H1 (cell line): ENCODE measurements at regions not wholly inside any gene's neighbourhood (a gene's known extent, or its start where the extent isn't known, plus 50 kb on each side); places are given as distances from the start of the nearest gene placed in this dataset.
"Not testable (repeated sequence)": the region's sequence is repeated elsewhere in the genome, so short reads cannot be mapped to it uniquely, and the experiment has no call there.

Experiments
- CTCF ChIA-PET: fragments of 300-600 bp; sonication (Branson Sonifier 250); formaldehyde crosslinking; loops from one replicate; lab custom pipeline; 2021; ENCODE audit not compliant: partially characterized antibody; lab: Charles Lee
- POLR2A ChIA-PET: fragments of 300-600 bp; sonication (Branson Sonifier 250); formaldehyde crosslinking; loops from one replicate; lab custom pipeline; 2021; ENCODE audit warnings: inconsistent platforms; ENCODE audit not compliant: partially characterized antibody; lab: Charles Lee
- DNase-seq, 2 experiments: peaks; one replicate each; pipeline versions ENCODE4 v3.0.0 to v3.0.0-alpha.2; 2010 to 2022; ENCODE audit warnings: low spot score in 2 of 2, low read depth in 1 of 2, mixed read lengths in 1 of 2
- FAIRE-seq: peaks from 2 replicates; lab custom pipeline; 2011; peaks lifted over from hg19 to GRCh38; lab: Jason Lieb, UNC
- H2AFZ ChIP-seq: 2 replicates; pipeline ENCODE4 v1.8.1; 2012; ENCODE audit warnings: low read length, inconsistent platforms
- H2AK5ac ChIP-seq: 2 replicates; pipeline ENCODE4 v1.6.1; 2013; ENCODE audit warnings: low read depth, low read length
- H2BK120ac ChIP-seq: replicated peaks from 2 replicates; pipeline ENCODE3; 2013; ENCODE audit warnings: low read depth, low read length, inconsistent platforms
- H2BK12ac ChIP-seq: 2 replicates; pipeline ENCODE4 v1.6.1; 2013; ENCODE audit warnings: low read depth, low read length
- H2BK15ac ChIP-seq: 2 replicates; pipeline ENCODE4 v1.6.1; 2013; ENCODE audit warnings: low read length
- H2BK20ac ChIP-seq: 2 replicates; pipeline ENCODE4 v1.6.1; 2013; ENCODE audit warnings: low read length
- H2BK5ac ChIP-seq: 2 replicates; pipeline ENCODE4 v1.6.1; 2013; ENCODE audit warnings: low read depth, low read length
- H3K14ac ChIP-seq: 2 replicates; pipeline ENCODE4 v1.6.1; 2013; ENCODE audit warnings: inconsistent platforms; ENCODE audit not compliant: insufficient read length
- H3K18ac ChIP-seq: 2 replicates; pipeline ENCODE4 v1.6.1; 2013; ENCODE audit warnings: low read length; ENCODE audit errors: extremely low read depth
- H3K23ac ChIP-seq: 2 replicates; pipeline ENCODE4 v1.6.1; 2013; ENCODE audit warnings: inconsistent platforms; ENCODE audit not compliant: insufficient read length
- H3K23me2 ChIP-seq: 2 replicates; pipeline ENCODE4 v1.6.1; 2013; ENCODE audit warnings: low read depth, low read length
- H3K27ac ChIP-seq: 2 replicates; pipeline ENCODE4 v1.6.1; 2011; ENCODE audit warnings: low read depth, low read length, inconsistent platforms
- H3K27me3 ChIP-seq, 4 experiments: replicated peaks in 1 of 4; 1 replicate in 1 of 4; 2 replicates in 3 of 4; pipeline versions ENCODE4 v1.6.1 to v1.8.1; 2011 to 2013; ENCODE audit warnings: low read length in 3 of 4, mild to moderate bottlenecking in 3 of 4, inconsistent platforms in 2 of 4, mixed read lengths in 2 of 4, moderate library complexity in 1 of 4; ENCODE audit not compliant: control insufficient read depth in 3 of 4, insufficient read depth in 3 of 4; ENCODE audit errors: extremely low read depth in 1 of 4
- H3K36me3 ChIP-seq, 4 experiments: 2 replicates each; pipeline versions ENCODE4 v1.6.1 to v1.8.1; 2011 to 2013; ENCODE audit warnings: mild to moderate bottlenecking in 4 of 4, low read length in 3 of 4, moderate library complexity in 2 of 4, control low read depth in 1 of 4, inconsistent platforms in 1 of 4; ENCODE audit not compliant: insufficient read depth in 4 of 4, control insufficient read depth in 2 of 4
- H3K4ac ChIP-seq: replicated peaks from 2 replicates; pipeline ENCODE3; 2013; ENCODE audit warnings: low read length, low read depth, mixed read lengths, inconsistent platforms; ENCODE audit not compliant: insufficient read length
- H3K4me1 ChIP-seq, 4 experiments: replicated peaks in 1 of 4; 1 replicate in 1 of 4; 2 replicates in 3 of 4; pipeline versions ENCODE4 v1.6.1 to v1.8.1; 2011 to 2013; ENCODE audit warnings: low read length in 3 of 4, inconsistent platforms in 2 of 4, mixed read lengths in 1 of 4; ENCODE audit not compliant: insufficient read depth in 4 of 4, control insufficient read depth in 3 of 4
- H3K4me2 ChIP-seq, 2 experiments: 2 replicates each; pipeline versions ENCODE4 v1.6.1 to v1.8.1; 2011 to 2013; ENCODE audit warnings: low read depth in 2 of 2, low read length in 2 of 2, control low read depth in 1 of 2, inconsistent platforms in 1 of 2, mild to moderate bottlenecking in 1 of 2; ENCODE audit not compliant: insufficient read depth in 1 of 2
- H3K4me3 ChIP-seq, 4 experiments: fragments of 200-600, 300-600 bp in 1 of 4; sonication (generic), shearing (Covaris generic), sonication (Bioruptor Twin) in 1 of 4; 2 replicates each; pipeline versions ENCODE4 v1.5.1 to v1.8.1; 2011 to 2016; ENCODE audit warnings: low read length in 4 of 4, low read depth in 3 of 4, control low read depth in 2 of 4, inconsistent platforms in 2 of 4, mild to moderate bottlenecking in 2 of 4, mixed read lengths in 1 of 4, moderate library complexity in 1 of 4; ENCODE audit not compliant: insufficient read depth in 2 of 4; ENCODE audit errors: extremely low read depth in 1 of 4
- H3K56ac ChIP-seq: replicated peaks from 2 replicates; pipeline ENCODE3; 2013; ENCODE audit warnings: low read depth, mild to moderate bottlenecking, mixed read lengths, low read length, inconsistent platforms; ENCODE audit not compliant: insufficient read length
- H3K79me1 ChIP-seq: 2 replicates; pipeline ENCODE4 v1.6.1; 2013; ENCODE audit warnings: low read depth, low read length, control low read depth
- H3K79me2 ChIP-seq, 2 experiments: 2 replicates each; pipeline versions ENCODE4 v1.6.1 to v1.8.1; 2012 to 2013; ENCODE audit warnings: low read length in 2 of 2, mild to moderate bottlenecking in 2 of 2, inconsistent platforms in 1 of 2; ENCODE audit not compliant: insufficient read depth in 2 of 2, control insufficient read depth in 1 of 2
- H3K9ac ChIP-seq, 4 experiments: replicated peaks in 1 of 4; 1 replicate in 1 of 4; 2 replicates in 3 of 4; pipeline versions ENCODE4 v1.6.1 to v1.8.1; 2011 to 2013; ENCODE audit warnings: low read depth in 3 of 4, low read length in 3 of 4, control low read depth in 2 of 4, mild to moderate bottlenecking in 2 of 4, moderate library complexity in 2 of 4, inconsistent platforms in 1 of 4; ENCODE audit errors: extremely low read depth in 1 of 4
- H3K9me3 ChIP-seq, 2 experiments: 2 replicates each; pipeline versions ENCODE4 v1.6.1 to v1.8.1; 2012 to 2013; ENCODE audit warnings: mild to moderate bottlenecking in 2 of 2, moderate library complexity in 2 of 2, control low read depth in 1 of 2, inconsistent platforms in 1 of 2, low read depth in 1 of 2, low read length in 1 of 2, mixed read lengths in 1 of 2; ENCODE audit not compliant: insufficient read depth in 2 of 2
- H4K20me1 ChIP-seq, 2 experiments: replicated peaks in 1 of 2; 2 replicates each; pipeline versions ENCODE3 to v1.8.1; 2011 to 2013; ENCODE audit warnings: inconsistent platforms in 2 of 2, low read length in 2 of 2, mild to moderate bottlenecking in 1 of 2; ENCODE audit not compliant: insufficient read depth in 2 of 2, control insufficient read depth in 1 of 2
- H4K5ac ChIP-seq: 2 replicates; pipeline ENCODE4 v1.6.1; 2013; ENCODE audit warnings: low read length, low read depth, mixed read lengths, inconsistent platforms; ENCODE audit not compliant: insufficient read length
- H4K8ac ChIP-seq: 2 replicates; pipeline ENCODE4 v1.8.0; 2013; ENCODE audit warnings: mild to moderate bottlenecking, moderate library complexity, low read length, inconsistent platforms; ENCODE audit not compliant: insufficient read depth; ENCODE audit errors: extremely low read depth
- H4K91ac ChIP-seq: replicated peaks from 2 replicates; pipeline ENCODE3; 2013; ENCODE audit warnings: low read length, mixed read lengths, inconsistent platforms; ENCODE audit not compliant: insufficient read length
- SP1 ChIP-seq: IDR thresholded peaks from 2 replicates; pipeline ENCODE4 v1.6.1; 2011; ENCODE audit warnings: low read depth, low read length
- WGBS, 2 experiments: shearing (Covaris generic) in 1 of 2; methylation state at CpG; one replicate each; pipeline versions ENCODE4 v1.1.6 to v1.1.7; 2013 to 2015; ENCODE audit warnings: low lambda C conversion rate in 2 of 2, mixed read lengths in 2 of 2, inconsistent platforms in 1 of 2, low coverage in 1 of 2, missing lambda C conversion rate in 1 of 2; ENCODE audit not compliant: insufficient replicate concordance in 2 of 2, insufficient coverage in 1 of 2, insufficient read length in 1 of 2; ENCODE audit errors: extremely low coverage in 1 of 2, missing lambda C conversion rate in 1 of 2; 5-methylcytosine and 5-hydroxymethylcytosine counted together

DNA sequence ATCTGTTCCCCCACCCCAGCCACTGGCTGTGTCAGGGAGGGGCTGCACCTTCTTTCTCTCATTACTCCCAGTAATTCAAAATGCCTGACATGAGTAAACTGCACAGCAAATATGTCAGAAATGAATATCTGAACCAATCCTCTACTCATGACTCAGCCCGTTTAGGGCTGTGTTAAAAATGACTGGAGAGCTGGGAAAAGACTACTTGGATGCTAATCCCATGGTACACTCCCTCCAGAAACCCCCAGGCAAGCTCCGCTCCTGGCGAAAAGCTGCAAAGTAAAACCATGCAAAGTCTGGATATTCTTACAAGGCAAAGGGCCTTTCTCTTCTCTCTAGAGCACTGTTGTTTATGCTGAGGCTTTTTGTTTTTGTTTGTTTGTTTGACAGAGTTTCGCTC, 448.1 kb upstream of the DYNLRB2 start:
- CTCF ChIA-PET = interaction anchor here (0.7 to 1.0 kb wide), 2 partner anchors 8 to 26 kb away, joined by 3 read pairs; no protein-coding TSS in a partner anchor
- Histone ChIP-seq H4K91ac (no peak overlapping the region), H3K79me1 (no peaks in the 10 kb centered on the region), H3K14ac (no peak overlapping the region), H2AFZ (no peak overlapping the region), H2AK5ac (no peak overlapping the region), H3K23ac (no peak overlapping the region), H2BK5ac (no peak overlapping the region), H3K27me3 (no peaks in the 10 kb centered on the region), H3K4me3 (no peak overlapping the region), H2BK12ac (no peak overlapping the region), H3K4me1 (no peaks in the 10 kb centered on the region), H3K4me2 (no peak overlapping the region), H3K9ac (no peak overlapping the region), H3K18ac (no peak overlapping the region), H3K79me2 (no peaks in the 10 kb centered on the region), H2BK120ac (no peak overlapping the region), H3K4ac (no peak overlapping the region), H2BK20ac (no peak overlapping the region), H3K27ac (no peak overlapping the region), H4K8ac (no peak overlapping the region), H2BK15ac (no peak overlapping the region), H3K36me3 (no peaks in the 10 kb centered on the region), H4K5ac (no peak overlapping the region), H4K20me1 (no peaks in the 10 kb centered on the region), H3K9me3 (peaks cover 0 to 5% of the 10 kb centered on the region in 2 experiments; a peak in 1 of 4 replicates), H3K56ac (no peak overlapping the region), H3K23me2 (no peaks in the 10 kb centered on the region)
- 95% methylated on average over 4 of the region's 4 CpGs; no CpG with 5 or more reads in 1 of the 2 experiments for WGBS, 2 experiments
- DNase-seq = no peak
- POLR2A ChIA-PET = no interaction called here
- FAIRE-seq = no peak
- TF ChIP-seq SP1 = no peak

DNA sequence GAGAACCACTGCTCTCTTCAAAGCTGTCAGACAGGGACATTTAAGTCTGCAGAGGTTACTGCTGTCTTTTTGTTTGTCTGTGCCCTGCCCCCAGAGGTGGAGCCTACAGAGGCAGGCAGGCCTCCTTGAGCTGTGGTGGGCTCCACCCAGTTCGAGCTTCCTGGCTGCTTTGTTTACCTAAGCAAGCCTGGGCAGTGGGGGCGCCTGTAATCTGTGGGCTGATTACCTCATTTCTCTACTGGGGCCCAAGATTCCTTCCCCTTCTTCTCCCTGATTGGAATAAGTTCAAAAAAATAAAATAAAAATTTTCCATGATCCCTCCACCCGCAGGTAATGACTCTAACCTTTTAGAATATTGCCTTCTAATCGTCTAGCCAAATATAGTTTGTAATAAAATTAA, 449.3 kb upstream of the DYNLRB2 start:
- H3K18ac ChIP-seq, H3K36me3 ChIP-seq, H3K9ac ChIP-seq, H4K20me1 ChIP-seq, H3K79me2 ChIP-seq, H3K79me1 ChIP-seq, H2AFZ ChIP-seq, H3K27ac ChIP-seq, H4K5ac ChIP-seq, H2AK5ac ChIP-seq, H3K4me3 ChIP-seq, H4K8ac ChIP-seq, H3K23ac ChIP-seq, H2BK120ac ChIP-seq, H2BK20ac ChIP-seq, H3K9me3 ChIP-seq, H3K23me2 ChIP-seq, H3K4me1 ChIP-seq, H2BK15ac ChIP-seq, H3K27me3 ChIP-seq, H3K56ac ChIP-seq, FAIRE-seq, POLR2A ChIA-PET, H3K14ac ChIP-seq, H3K4ac ChIP-seq, H2BK5ac ChIP-seq, H3K4me2 ChIP-seq, H4K91ac ChIP-seq, H2BK12ac ChIP-seq, DNase-seq: not testable (repeated sequence)
- 44% methylated on average over 4 of the region's 4 CpGs; no CpG with 5 or more reads in 1 of the 2 experiments for WGBS, 2 experiments
- CTCF ChIA-PET = interaction anchor here (0.6 kb wide), 1 partner anchor 259 kb away, joined by 3 read pairs; no protein-coding TSS in a partner anchor
